SK-N-MC (cell line): ENCODE measurements at regions not wholly inside any gene's neighbourhood (a gene's known extent, or its start where the extent isn't known, plus 50 kb on each side); places are given as distances from the start of the nearest gene placed in this dataset.

Source experiments
- EZH2 ChIP-seq: fragments of 200-600 bp; sonication (generic); IDR thresholded peaks from one replicate; pipeline ENCODE4 v1.6.1; 2017; ENCODE audit warnings: antibody characterized with exemption
- FOXP2 ChIP-seq: optimal IDR thresholded peaks from 2 replicates; pipeline ENCODE3; 2011; ENCODE audit warnings: mild to moderate bottlenecking, moderate library complexity; ENCODE audit not compliant: insufficient read depth; ENCODE audit errors: extremely low read length, control extremely low read depth
- POLR2AphosphoS5 ChIP-seq: IDR thresholded peaks from 2 replicates; pipeline ENCODE4 v1.6.1; 2012; ENCODE audit warnings: mild to moderate bottlenecking, low read depth, low read length, borderline replicate concordance

GRCh38 chr2:6148882-6149281 is 456.7 kb downstream of the SOX11 start:
- TF ChIP-seq POLR2AphosphoS5 (no peak), EZH2 (no peak), FOXP2 (no peak)
